A673 (cell line): ENCODE measurements at regions not wholly inside any gene's neighbourhood (a gene's known extent, or its start where the extent isn't known, plus 50 kb on each side); places are given as distances from the start of the nearest gene placed in this dataset.
A peak's percentile ranks its signal among the peaks of the same experiment; 100 is the strongest.

Source experiments
- BruUV-seq: library from RNA; stranded (reverse); fragments of 400-500 nt; replicated peaks from 2 replicates; lab custom pipeline; 2021; lab: Mats Ljungman, UMichigan
- CTCF ChIA-PET: fragments of 300-600 bp; sonication (Branson Sonifier 250); formaldehyde crosslinking; loops from one replicate; lab custom pipeline; 2022; ENCODE audit warnings: antibody characterized with exemption; lab: Charles Lee
- POLR2A ChIA-PET: fragments of 300-600 bp; sonication (Branson Sonifier 250); formaldehyde crosslinking; loops from one replicate; lab custom pipeline; 2022; ENCODE audit warnings: antibody characterized with exemption; ENCODE audit not compliant: low non-redundant PET; lab: Charles Lee
- DNase-seq: peaks from one replicate; pipeline ENCODE4 v3.0.0-alpha.2; 2015; ENCODE audit warnings: low spot score
- H3K27ac ChIP-seq: fragments of 200-600 bp; sonication (generic); 2 replicates; pipeline ENCODE4 v1.5.1; 2016; ENCODE audit warnings: mixed run types, low read depth, mild to moderate bottlenecking, mixed read lengths, antibody characterized with exemption, low read length; ENCODE audit not compliant: poor library complexity, severe bottlenecking
- H3K27me3 ChIP-seq: fragments of 200-600 bp; sonication (generic); replicated peaks from 2 replicates; pipeline ENCODE4 v1.6.1; 2017; ENCODE audit warnings: mixed run types, low read depth, mild to moderate bottlenecking, mixed read lengths, antibody characterized with exemption, low read length; ENCODE audit not compliant: insufficient read depth, poor library complexity
- H3K36me3 ChIP-seq: fragments of 200-600 bp; sonication (generic); 2 replicates; pipeline ENCODE4 v1.6.1; 2016; ENCODE audit warnings: mixed run types, mild to moderate bottlenecking, mixed read lengths, antibody characterized with exemption, low read length; ENCODE audit not compliant: insufficient read depth, poor library complexity, severe bottlenecking
- H3K4me1 ChIP-seq: fragments of 200-600 bp; sonication (generic); 2 replicates; pipeline ENCODE4 v1.6.1; 2017; ENCODE audit warnings: mixed run types, mild to moderate bottlenecking, mixed read lengths, antibody characterized with exemption, low read length; ENCODE audit not compliant: insufficient read depth, poor library complexity, severe bottlenecking
- H3K4me3 ChIP-seq: fragments of 200-600 bp; sonication (generic); 2 replicates; pipeline ENCODE4 v1.5.1; 2016; ENCODE audit warnings: low read depth, mixed run types, mild to moderate bottlenecking, mixed read lengths, low read length; ENCODE audit not compliant: poor library complexity, severe bottlenecking
- H3K9me3 ChIP-seq: fragments of 200-600 bp; sonication (generic); 2 replicates; pipeline ENCODE4 v1.6.1; 2016; ENCODE audit warnings: mixed run types, low read depth, mild to moderate bottlenecking, mixed read lengths, antibody characterized with exemption, low read length; ENCODE audit not compliant: poor library complexity, severe bottlenecking
- EZH2 ChIP-seq: fragments of 200-600 bp; sonication (generic); IDR thresholded peaks from 2 replicates; pipeline ENCODE4 v1.6.1; 2017; ENCODE audit warnings: borderline replicate concordance, low read depth, mild to moderate bottlenecking, mixed read lengths, antibody characterized with exemption, low read length; ENCODE audit not compliant: poor library complexity, severe bottlenecking
- intact Hi-C: fragments of 100-400 bp; cut with micrococcal nuclease; formaldehyde crosslinking; loops from one replicate; pipeline ENCODE4 v1.10.0; 2022; ENCODE audit not compliant: unreplicated experiment
- TF ChIP-seq, protein P1 (sequence below): fragments of 300-800, 200-600 bp; sonication (generic); conservative IDR thresholded peaks from 2 replicates; pipeline ENCODE4 v1.5.1; 2017; ENCODE audit warnings: low read depth, mild to moderate bottlenecking, antibody characterized with exemption, low read length, moderate library complexity, mixed read lengths

DNA sequence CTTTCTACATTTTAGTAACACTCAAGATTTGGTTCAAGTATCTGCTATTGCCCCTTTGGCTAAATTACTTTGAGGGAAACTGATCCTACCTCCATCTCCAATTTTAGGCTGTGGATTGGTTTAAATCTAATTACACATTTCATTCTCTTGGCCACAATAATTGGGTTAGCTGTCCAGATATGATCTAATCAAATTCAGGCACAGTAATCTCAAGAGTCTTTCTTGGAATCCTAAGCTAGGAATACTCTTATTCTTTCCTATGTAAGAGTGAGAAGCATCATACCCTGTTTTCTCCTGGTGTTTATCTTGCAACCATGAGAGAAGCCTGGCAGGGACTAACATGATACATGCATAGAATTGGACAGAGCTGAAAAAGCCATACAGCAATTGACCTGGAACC lies 300.4 kb upstream of the MARCKS start:
- CTCF ChIA-PET, result no interaction called here
- BruUV-seq, result no TSS peak

DNA sequence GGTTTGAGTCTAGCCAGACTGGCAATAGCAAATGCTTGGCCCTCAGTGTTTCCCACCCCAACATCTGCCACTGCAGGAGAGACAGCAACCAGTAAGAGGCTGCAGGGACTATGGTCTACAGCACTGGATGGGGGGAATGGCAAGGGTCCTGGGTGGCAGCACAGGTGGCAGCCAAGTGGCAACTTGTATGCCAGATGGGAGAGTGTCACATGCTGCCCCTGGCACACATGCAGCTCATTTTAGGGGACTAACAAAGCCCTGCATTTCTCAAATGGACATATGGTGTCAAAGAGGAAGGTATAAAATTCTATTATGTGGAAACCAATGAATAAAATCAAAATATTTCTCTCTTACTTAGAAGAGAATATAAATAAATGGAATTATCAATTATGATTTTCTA lies 298.7 kb upstream of the MARCKS start:
- Histone ChIP-seq H3K36me3 (no peaks in the 10 kb centered on the region), H3K27me3 (no peaks in the 10 kb centered on the region), H3K4me1 (no peaks in the 10 kb centered on the region), H3K27ac (no peak overlapping the region), H3K9me3 (no peaks in the 10 kb centered on the region), H3K4me3 (no peak overlapping the region)
- POLR2A ChIA-PET, result no interaction called here
- TF ChIP-seq, protein P1, sequence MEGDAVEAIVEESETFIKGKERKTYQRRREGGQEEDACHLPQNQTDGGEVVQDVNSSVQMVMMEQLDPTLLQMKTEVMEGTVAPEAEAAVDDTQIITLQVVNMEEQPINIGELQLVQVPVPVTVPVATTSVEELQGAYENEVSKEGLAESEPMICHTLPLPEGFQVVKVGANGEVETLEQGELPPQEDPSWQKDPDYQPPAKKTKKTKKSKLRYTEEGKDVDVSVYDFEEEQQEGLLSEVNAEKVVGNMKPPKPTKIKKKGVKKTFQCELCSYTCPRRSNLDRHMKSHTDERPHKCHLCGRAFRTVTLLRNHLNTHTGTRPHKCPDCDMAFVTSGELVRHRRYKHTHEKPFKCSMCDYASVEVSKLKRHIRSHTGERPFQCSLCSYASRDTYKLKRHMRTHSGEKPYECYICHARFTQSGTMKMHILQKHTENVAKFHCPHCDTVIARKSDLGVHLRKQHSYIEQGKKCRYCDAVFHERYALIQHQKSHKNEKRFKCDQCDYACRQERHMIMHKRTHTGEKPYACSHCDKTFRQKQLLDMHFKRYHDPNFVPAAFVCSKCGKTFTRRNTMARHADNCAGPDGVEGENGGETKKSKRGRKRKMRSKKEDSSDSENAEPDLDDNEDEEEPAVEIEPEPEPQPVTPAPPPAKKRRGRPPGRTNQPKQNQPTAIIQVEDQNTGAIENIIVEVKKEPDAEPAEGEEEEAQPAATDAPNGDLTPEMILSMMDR, result no peak
- TF ChIP-seq EZH2, result no peak
- BruUV-seq, result no TSS peak
- DNase-seq, result no peak
- CTCF ChIA-PET, result no interaction called here
- intact Hi-C loops, result no loop called here

More for the DNA sequence above, 300.4 kb upstream of the MARCKS start:
- H3K27ac ChIP-seq, result no peak overlapping the region
- DNase-seq, result no peak
- H3K27me3 ChIP-seq, result no peaks in the 10 kb centered on the region
- intact Hi-C loops, result no loop called here
- POLR2A ChIA-PET, result no interaction called here
- H3K4me3 ChIP-seq, result no peak overlapping the region
- H3K4me1 ChIP-seq, result no peaks in the 10 kb centered on the region
- TF ChIP-seq, protein P1, result no peak
- TF ChIP-seq EZH2, result no peak
- no peaks in the 10 kb centered on the region for H3K36me3 ChIP-seq
- H3K9me3 ChIP-seq, result no peaks in the 10 kb centered on the region

DNA sequence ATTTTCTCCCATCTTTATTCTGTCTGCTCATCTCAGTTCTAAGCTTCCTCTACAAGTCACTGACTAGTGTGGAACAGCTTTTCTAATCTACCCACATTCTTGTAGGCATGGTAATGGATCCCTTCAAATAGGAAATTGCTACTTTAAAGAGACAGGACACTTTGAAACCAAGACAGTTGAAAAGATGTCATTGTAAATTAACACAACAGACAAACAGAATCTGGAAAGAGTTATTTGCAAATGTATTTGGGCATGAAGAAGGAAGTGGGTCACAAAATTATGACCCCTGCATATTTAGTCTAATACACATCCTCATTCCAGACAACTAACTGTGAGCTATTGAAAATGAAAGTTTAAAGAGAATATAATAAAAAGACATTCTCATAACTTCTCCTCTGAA lies 298.2 kb upstream of the MARCKS start:
- no TSS peak for BruUV-seq
- H3K36me3 ChIP-seq, result no peaks in the 10 kb centered on the region
- no peaks in the 10 kb centered on the region for H3K9me3 ChIP-seq
- no peaks in the 10 kb centered on the region for H3K4me1 ChIP-seq
- peak; percentile 12 for DNase-seq
- TF ChIP-seq, protein P1, result no peak
- TF ChIP-seq EZH2, result no peak
- H3K27ac ChIP-seq, result no peak overlapping the region
- H3K27me3 ChIP-seq, result no peaks in the 10 kb centered on the region
- intact Hi-C loops, result no loop called here
- ChIA-PET POLR2A (no interaction called here), CTCF (no interaction called here)
- no peak overlapping the region for H3K4me3 ChIP-seq
